GM12892 (cell line): ENCODE measurements at regions not wholly inside any gene's neighbourhood (a gene's known extent, or its start where the extent isn't known, plus 50 kb on each side); places are given as distances from the start of the nearest gene placed in this dataset.

Experiments
- POLR2A ChIP-seq: IDR thresholded peaks from 2 replicates; pipeline ENCODE4 v1.6.1; 2011; ENCODE audit warnings: low read depth, low read length, control low read depth
- TAF1 ChIP-seq: IDR thresholded peaks from 2 replicates; pipeline ENCODE4 v1.6.1; 2011; ENCODE audit warnings: low read depth, mild to moderate bottlenecking, control low read depth, low read length, borderline replicate concordance

DNA sequence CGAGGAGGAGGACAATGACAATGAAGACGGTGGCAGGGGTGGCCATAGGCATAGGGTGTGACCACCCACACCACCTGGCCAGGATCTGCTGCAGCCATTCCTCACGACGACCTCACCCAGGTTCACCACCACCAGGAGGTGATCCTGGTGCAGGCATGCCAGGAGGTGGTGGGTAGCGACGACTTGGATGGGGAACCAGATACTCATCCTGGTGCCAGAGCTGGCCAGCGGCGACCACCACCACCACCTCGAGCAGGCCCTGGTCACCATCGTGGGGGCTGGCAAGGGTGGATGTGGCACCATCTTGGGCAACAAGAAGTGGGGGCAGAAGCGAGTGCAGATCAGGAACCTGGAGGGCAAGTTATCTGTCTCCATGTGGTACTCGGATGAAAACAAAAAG is 117.1 kb upstream of the NXPH2 start:
- no peak for TF ChIP-seq TAF1
- TF ChIP-seq POLR2A, result no peak
